Activated naive CD4-positive, alpha-beta T cell treated with anti-CD3 and anti-CD28 coated beads, Interleukin-2, amount 10 ng/mL, durations not matched to agents 7 days and 5 days (primary cell): ENCODE measurements at regions not wholly inside any gene's neighbourhood (a gene's known extent, or its start where the extent isn't known, plus 50 kb on each side); places are given as distances from the start of the nearest gene placed in this dataset.
A peak's percentile ranks its signal among the peaks of the same experiment; 100 is the strongest.

Source experiments
- CTCF ChIA-PET: fragments of 350-600 bp; sonication (Branson Sonifier 250); formaldehyde crosslinking; loops from one replicate; lab custom pipeline; 2021; ENCODE audit warnings: antibody characterized with exemption; lab: Charles Lee
- DNase-seq: peaks from one replicate; pipeline ENCODE4 v3.0.0-alpha.2; 2020
- H3K27ac Mint-ChIP-seq: one replicate; pipeline ENCODE4 v1.8.0; 2021; ENCODE audit warnings: mild to moderate bottlenecking, moderate library complexity, mixed read lengths
- H3K27me3 Mint-ChIP-seq: one replicate; pipeline ENCODE4 v1.8.0; 2021; ENCODE audit warnings: mild to moderate bottlenecking, mixed read lengths
- H3K36me3 Mint-ChIP-seq: one replicate; pipeline ENCODE4 v1.8.0; 2021; ENCODE audit warnings: mixed read lengths
- H3K4me1 Mint-ChIP-seq: one replicate; pipeline ENCODE4 v1.8.0; 2021; ENCODE audit warnings: mixed read lengths
- H3K4me3 Mint-ChIP-seq: one replicate; pipeline ENCODE4 v1.8.0; 2021; ENCODE audit warnings: mild to moderate bottlenecking, moderate library complexity, mixed read lengths
- H3K9me3 Mint-ChIP-seq: one replicate; pipeline ENCODE4 v1.8.0; 2021; ENCODE audit warnings: mixed read lengths

- CTCF ChIA-PET = no interaction called here
- H3K36me3 Mint-ChIP-seq = peaks cover 40% of the 10 kb centered on the region
- no peaks in the 10 kb centered on the region for H3K27me3 Mint-ChIP-seq
- peaks cover 57% of the 10 kb centered on the region for H3K4me1 Mint-ChIP-seq
- no peaks in the 10 kb centered on the region for H3K9me3 Mint-ChIP-seq
- H3K27ac Mint-ChIP-seq = no peak overlapping the region
- no peak overlapping the region for H3K4me3 Mint-ChIP-seq
- DNase-seq = no peak
Observed at GRCh38 chrX:10104958-10105658, 51.7 kb upstream of the CLCN4 start.

DNA sequence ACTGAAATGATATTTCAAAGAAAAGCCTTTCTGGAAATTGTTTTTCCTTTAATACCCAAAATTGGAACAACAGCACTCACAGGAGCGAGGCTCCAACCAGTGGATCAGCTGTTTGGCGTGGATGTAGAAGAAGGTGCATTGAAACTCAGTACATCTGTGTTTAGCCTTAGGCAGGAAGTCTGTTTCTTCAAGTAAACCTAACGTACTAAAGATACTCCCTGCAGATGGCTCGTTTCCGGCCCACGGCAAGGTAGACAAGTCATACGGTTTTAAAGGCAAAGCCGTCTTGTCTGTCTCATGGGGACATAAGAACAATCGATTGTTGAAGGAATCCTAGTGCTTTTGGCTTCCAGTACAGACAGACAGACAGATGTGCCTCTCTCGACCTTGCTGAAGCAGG is 50.0 kb upstream of the CLCN4 start:
- peak; percentile 70 for DNase-seq
- CTCF ChIA-PET = interaction anchor here (2.1 kb wide), 1 partner anchor 13 kb away, joined by 5 read pairs; no protein-coding TSS in a partner anchor
- Mint-ChIP-seq H3K4me1 (peaks cover 69% of the 10 kb centered on the region), H3K27ac (peak overlapping the region; percentile 98), H3K36me3 (peaks cover 45% of the 10 kb centered on the region), H3K4me3 (peak overlapping the region; percentile 43), H3K9me3 (no peaks in the 10 kb centered on the region), H3K27me3 (no peaks in the 10 kb centered on the region)
